ENCODE measurements at regions not wholly inside any gene's neighbourhood (a gene's known extent, or its start where the extent isn't known, plus 50 kb on each side); places are given as distances from the start of the nearest gene placed in this dataset.

GRCh38 chr1:79811173-79811572 lies 804.6 kb upstream of the ADGRL4 start:
- TF ChIP-seq CTCF (IDR thresholded peaks at IDR 0.05) (no peak), POLR2A (IDR thresholded peaks at IDR 0.05) (no peak)

All from right lobe of liver (tissue), 4 donors.